Nucleus accumbens (tissue), 56 donors: ENCODE measurements at regions not wholly inside any gene's neighbourhood (a gene's known extent, or its start where the extent isn't known, plus 50 kb on each side); places are given as distances from the start of the nearest gene placed in this dataset.
A peak's percentile ranks its signal among the peaks of the same experiment; 100 is the strongest.
"Not testable (repeated sequence)": the region's sequence is repeated elsewhere in the genome, so short reads cannot be mapped to it uniquely, and the experiment has no call there.

Experiments
- DNase-seq, 56 donors: peaks; one replicate each; lab custom pipeline; 2025; lab: John Stamatoyannopoulos, UW

GRCh38 chr1:29933067-29933466, 696.7 kb downstream of the PTPRU start:
- DNase-seq, result no peak

- DNase-seq, result no peak
Observed at GRCh38 chr1:29932626-29933025, 696.3 kb downstream of the PTPRU start.

GRCh38 chr1:29931477-29932175, 695.3 kb downstream of the PTPRU start:
- peak in 31 of 56 donors; percentile 7 to 73 (median 37) for DNase-seq

DNA sequence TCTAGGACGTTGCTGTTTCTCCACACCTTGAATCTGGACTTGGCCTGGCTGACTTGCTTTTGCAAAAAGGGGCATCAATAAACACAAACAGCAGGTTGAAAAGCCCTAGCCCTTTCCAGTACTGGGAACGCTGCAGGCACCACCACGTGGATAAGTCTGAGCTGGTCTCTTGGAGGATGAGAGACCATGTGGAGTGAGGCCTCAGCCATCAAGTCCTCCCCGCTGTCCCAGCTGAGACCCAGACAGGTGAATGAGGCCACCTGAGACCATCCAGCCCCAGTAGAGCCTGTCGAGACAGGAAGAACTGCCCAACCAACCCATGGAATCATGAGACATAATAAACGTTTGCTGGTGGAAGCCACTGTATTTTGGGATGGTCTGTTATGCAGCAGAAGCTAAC, 688.7 kb downstream of the PTPRU start:
- no peak for DNase-seq

- DNase-seq, result no peak
Observed at GRCh38 chr1:29924017-29924431, 687.7 kb downstream of the PTPRU start.

- peak in 10 of 56 donors; percentile 6 to 24 (median 12) for DNase-seq
Observed at GRCh38 chr1:29921741-29922140, 685.4 kb downstream of the PTPRU start.

DNA sequence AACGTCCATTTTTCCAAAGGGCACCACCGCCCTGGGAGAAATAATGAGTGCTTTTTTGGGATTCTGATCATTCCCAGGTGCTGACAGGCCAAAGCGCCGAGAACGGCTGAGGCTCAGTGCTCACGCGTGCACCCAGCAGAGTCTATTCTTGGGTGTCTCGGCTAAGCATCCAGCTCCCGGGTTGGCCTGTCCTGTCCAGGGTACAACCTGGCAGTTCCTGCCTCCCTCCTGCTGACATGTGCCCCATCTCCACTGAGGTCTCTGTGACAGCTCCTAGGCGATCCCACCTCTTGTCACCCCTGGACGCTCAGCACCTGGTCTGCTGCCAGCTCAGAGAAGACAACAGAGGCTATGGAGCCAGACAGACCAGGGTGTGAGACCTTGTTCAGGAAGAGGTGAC, 684.5 kb downstream of the PTPRU start:
- DNase-seq, result no peak

DNA sequence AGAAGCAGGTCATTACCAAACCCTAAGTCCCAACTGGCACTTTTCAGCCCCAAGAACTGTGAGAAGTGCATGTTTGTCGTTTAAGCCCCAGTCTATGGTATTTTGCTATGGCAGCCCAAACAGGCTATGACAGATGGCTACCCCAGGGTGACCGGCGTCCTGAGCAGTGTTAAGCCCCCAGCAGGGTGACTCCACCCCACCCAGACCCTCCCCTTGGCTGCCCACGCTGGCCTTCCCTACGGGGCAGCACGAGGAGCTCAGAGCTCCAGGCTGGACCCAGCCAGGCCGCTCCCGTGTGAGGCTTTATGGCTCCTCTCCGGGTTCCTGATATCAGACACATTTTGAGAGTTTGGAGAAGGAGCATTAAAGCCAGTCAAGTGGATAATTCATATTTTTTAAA, 684.0 kb downstream of the PTPRU start:
- no peak for DNase-seq

DNA sequence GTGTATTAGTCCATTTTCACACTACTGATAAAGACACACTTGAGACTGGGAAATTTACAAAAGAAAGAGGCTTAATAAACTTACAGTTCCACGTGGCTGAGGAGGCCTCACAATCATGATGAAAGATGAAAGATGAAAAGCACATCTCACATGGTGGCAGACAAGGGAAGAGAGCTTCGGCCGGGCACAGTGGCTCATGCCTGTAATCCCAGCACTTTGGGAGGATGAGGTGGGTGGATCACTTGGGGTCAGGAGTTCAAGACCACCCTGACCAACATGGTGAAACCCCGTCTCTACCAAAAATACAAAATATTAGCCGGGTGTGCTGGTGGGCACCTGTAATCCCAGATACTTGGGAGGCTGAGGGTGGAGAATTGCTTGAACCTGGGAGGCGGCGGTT, 682.7 kb downstream of the PTPRU start:
- DNase-seq, result not testable (repeated sequence)

DNA sequence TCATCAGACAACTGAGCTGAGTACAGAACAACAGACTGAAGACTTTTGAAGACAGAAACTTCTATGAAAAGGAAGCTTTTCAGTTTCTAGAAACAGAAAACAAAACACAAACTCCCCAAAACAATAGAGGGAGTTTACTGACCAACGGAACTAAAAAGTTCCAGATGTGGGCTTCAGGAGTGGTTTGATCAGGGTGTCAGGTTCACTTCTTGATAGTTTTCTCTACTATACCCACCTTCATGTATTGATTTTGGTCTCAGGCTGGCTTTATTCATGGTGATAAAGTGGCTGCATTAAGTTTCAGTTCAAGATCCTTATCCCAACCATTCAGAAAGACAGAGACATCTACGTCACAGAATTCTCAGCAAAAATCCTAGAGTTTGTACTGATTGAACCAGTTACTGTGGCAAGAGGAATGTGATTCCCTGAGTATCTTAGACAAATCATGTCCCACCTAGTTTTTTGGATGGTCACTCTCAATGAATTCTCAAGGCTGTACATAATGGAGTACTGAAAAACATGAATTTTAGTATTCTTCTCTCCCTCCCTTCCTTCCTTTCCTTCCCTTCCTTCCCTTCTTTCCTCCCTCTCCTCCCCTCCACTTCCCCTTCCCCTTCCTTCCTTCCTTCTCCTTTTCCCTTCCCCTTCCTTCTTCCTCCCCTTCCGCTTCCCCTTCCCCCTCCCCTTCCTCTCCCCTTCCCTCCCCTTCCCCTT, 680.5 kb downstream of the PTPRU start:
- no peak for DNase-seq

DNA sequence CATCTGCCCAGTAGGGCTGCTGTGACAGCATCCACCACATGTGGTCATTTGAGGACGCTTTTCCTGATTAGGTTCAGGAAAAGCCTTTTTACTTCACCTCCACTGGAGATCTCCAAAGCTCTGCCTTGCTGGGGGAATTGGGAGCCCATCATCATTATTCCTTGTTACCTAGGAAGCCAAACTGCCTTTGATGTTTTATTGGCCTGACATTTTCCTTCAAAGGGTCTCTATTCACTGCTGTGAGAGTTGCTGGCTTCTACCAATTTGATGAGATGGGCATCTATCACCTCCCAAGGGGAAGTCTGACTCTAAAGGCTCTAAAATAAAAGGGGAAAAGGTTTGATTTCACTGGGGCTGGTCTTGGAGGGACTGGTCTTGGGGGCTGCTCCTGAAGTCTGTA, 678.6 kb downstream of the PTPRU start:
- no peak for DNase-seq

GRCh38 chr1:29912425-29912824, 676.1 kb downstream of the PTPRU start:
- DNase-seq, result peak in 3 of 56 donors; percentile 1 to 5 (median 4)

DNA sequence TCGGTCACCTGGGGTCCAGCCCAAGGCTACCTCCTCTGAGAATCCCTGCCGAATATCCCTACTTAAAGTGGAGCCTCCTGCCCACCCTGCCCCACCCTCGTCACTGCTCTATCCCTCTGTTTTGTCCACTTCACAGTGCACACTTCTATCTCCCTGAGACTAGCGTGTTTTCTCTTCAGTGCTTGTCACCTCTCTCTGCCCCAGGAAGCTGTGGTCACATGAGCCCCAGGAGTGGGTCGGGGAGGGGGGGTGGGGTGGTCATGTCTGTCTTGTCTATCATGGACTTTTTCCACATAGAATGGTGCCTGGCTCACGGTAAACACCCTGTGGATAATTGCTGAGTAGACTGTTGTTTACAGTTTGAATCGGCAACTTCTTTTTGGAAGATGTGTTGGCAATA, 673.6 kb downstream of the PTPRU start:
- DNase-seq, result no peak

- no peak for DNase-seq
Observed at GRCh38 chr1:29907596-29907995, 671.3 kb downstream of the PTPRU start.

- no peak for DNase-seq
Observed at GRCh38 chr1:29906927-29907326, 670.6 kb downstream of the PTPRU start.

DNA sequence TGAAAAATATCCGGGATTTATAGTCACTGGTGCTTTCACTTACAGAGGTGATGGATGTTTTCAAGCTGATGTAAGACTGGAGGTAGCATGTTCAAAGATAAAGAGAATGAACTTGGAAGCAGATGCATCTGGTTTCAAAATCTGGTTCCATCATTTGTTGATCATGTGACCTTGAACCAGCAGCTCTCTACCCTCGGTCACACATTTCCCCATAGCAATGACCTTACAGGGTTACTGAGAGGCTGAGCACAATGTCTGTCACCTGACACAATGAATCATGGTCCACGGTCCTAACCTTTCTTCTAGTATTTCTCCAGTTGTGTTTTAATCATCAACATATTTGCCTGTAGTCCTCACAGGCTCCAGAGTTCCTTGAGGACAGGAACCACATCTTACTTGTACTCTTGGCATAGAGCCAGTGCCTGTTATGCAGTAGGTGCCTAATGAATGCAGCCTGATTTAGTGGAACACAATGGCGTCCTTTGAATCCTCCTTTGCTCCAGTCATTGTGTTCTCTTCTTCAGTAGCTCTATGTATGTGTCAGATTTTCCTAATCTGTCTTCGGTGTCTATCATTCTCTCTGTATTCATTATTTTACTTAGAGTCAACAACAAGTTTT, 667.3 kb downstream of the PTPRU start:
- no peak for DNase-seq

GRCh38 chr1:29901624-29902325, 665.5 kb downstream of the PTPRU start:
- DNase-seq, result no peak

DNA sequence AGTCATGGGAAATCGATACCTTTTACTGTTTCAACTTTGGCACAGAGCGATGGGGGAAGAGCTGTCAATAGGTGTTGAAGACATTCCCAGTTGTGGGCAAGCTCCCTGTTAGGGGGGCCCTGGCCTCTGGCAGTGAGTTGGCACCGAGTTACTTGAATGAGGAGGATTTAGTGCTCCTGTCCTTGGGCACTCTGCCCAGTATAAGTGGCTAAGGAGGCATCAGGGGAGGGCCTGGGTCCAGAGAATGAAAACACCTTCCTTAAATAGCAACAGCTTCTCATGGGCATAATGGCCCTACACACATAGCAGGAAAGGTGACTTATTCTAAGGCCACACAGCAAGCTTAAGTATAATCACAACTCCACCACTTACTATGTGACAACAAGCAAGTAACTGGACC, 664.4 kb downstream of the PTPRU start:
- DNase-seq, result no peak

GRCh38 chr1:29900104-29900679, 663.9 kb downstream of the PTPRU start:
- DNase-seq, result no peak

GRCh38 chr1:29896791-29897714, 660.7 kb downstream of the PTPRU start:
- DNase-seq, result no peak
